HG03108 (cell line): ENCODE measurements at regions not wholly inside any gene's neighbourhood (a gene's known extent, or its start where the extent isn't known, plus 50 kb on each side); places are given as distances from the start of the nearest gene placed in this dataset.

Source experiments
- ATAC-seq: cut with Tn5 transposase; IDR thresholded peaks from one replicate; pipeline ENCODE4 v1.9.1; 2021; ENCODE audit warnings: moderate library complexity; ENCODE audit not compliant: unreplicated experiment

- no peak for ATAC-seq
These were observed 132.2 kb downstream of the FOXL1 start for GRCh38 chr16:86710602-86710950.

- ATAC-seq: no peak
These were observed 134.0 kb downstream of the FOXL1 start for GRCh38 chr16:86712158-86713009.

GRCh38 chr16:86713021-86713631 lies 134.8 kb downstream of the FOXL1 start:
- no peak for ATAC-seq

GRCh38 chr16:86714166-86714565 lies 135.8 kb downstream of the FOXL1 start:
- no peak for ATAC-seq

- ATAC-seq: no peak
These were observed 138.3 kb downstream of the FOXL1 start for GRCh38 chr16:86716649-86717048.

GRCh38 chr16:86718118-86718517 lies 139.8 kb downstream of the FOXL1 start:
- ATAC-seq: no peak

GRCh38 chr16:86722970-86723369 lies 144.6 kb downstream of the FOXL1 start:
- no peak for ATAC-seq

GRCh38 chr16:86723689-86724088 lies 145.3 kb downstream of the FOXL1 start:
- ATAC-seq: no peak

- no peak for ATAC-seq
These were observed 147.1 kb downstream of the FOXL1 start for GRCh38 chr16:86725401-86725800.

- no peak for ATAC-seq
These were observed 148.0 kb downstream of the FOXL1 start for GRCh38 chr16:86726340-86726739.

GRCh38 chr16:86727131-86727530 lies 148.8 kb downstream of the FOXL1 start:
- no peak for ATAC-seq

GRCh38 chr16:86727632-86728031 lies 149.3 kb downstream of the FOXL1 start:
- no peak for ATAC-seq

- no peak for ATAC-seq
These were observed 151.3 kb downstream of the FOXL1 start for GRCh38 chr16:86729686-86730085.

GRCh38 chr16:86730086-86730485 lies 151.7 kb downstream of the FOXL1 start:
- no peak for ATAC-seq

GRCh38 chr16:86730597-86730996 lies 152.2 kb downstream of the FOXL1 start:
- no peak for ATAC-seq

GRCh38 chr16:86732621-86733295 lies 154.4 kb downstream of the FOXL1 start:
- no peak for ATAC-seq

- no peak for ATAC-seq
These were observed 155.4 kb downstream of the FOXL1 start for GRCh38 chr16:86733546-86734254.

GRCh38 chr16:86734543-86735460 lies 156.5 kb downstream of the FOXL1 start:
- no peak for ATAC-seq

- no peak for ATAC-seq
These were observed 157.4 kb downstream of the FOXL1 start for GRCh38 chr16:86735727-86736126.

GRCh38 chr16:86736502-86736901 lies 158.2 kb downstream of the FOXL1 start:
- ATAC-seq: no peak
